HTR-8/SVneo (cell line): ENCODE measurements at regions not wholly inside any gene's neighbourhood (a gene's known extent, or its start where the extent isn't known, plus 50 kb on each side); places are given as distances from the start of the nearest gene placed in this dataset.
A peak's percentile ranks its signal among the peaks of the same experiment; 100 is the strongest.

Source experiments
- DNase-seq: peaks from one replicate; pipeline ENCODE4 v3.0.0; 2011; ENCODE audit warnings: low spot score, mixed read lengths; ENCODE audit not compliant: insufficient read length
- FAIRE-seq: peaks from 2 replicates; lab custom pipeline; 2011; peaks lifted over from hg19 to GRCh38; lab: Jason Lieb, UNC

DNA sequence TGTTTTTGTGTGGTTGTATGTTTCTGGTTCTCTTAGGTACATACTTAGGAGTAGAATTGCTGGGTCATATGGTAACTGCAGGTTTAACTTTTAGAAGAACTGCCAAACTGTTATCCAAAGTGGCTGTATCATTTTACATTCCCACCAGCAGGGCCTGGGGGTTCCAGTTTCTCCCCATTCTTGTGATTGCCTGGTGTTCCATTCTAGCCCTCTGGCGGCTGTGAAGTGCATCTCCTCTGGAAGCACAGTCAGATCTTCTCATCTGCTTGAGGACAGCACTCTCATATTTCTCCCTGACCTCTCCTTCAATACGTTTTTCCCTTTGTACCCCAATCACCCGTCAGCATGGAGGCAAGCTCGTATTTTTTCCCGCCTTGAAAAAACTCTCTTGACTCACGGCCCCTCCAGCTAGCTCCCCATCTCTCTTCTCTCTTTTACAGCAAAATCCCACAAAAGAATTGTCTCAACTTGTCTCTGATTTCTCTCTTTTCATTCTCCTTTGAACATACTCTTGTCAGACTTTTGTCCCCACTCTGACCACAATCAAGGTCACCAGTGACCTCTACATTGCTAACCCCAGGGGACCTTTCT, 56.8 kb upstream of the THY1 start:
- DNase-seq (peak; percentile 58), FAIRE-seq (peak; percentile 48)

DNA sequence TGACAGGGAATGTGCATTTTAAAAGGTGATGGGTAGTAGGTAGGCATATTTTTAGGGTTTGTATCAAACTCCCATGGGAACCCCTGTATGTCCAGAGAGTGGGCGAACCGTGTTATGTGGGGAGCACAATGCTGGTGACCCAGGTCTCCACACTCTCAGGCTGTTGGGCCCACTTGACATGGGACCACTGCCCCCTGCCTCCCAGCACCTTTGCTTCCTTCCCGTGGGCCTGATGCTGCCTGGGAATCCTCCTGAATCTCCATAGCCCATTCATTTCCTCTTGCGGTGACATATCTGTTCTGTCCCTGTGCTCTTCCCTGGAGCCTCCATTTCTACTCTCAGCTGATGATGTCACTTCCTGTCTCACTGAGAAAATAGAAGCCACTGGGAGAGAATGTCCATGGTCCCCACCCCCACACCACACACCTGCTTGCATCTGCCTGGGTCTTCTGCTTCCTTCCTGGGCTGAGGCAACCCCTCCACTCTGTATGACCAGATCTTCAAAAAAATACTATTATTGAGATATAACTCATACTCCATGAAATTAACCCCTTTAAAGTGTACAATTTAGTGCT, 55.8 kb upstream of the THY1 start:
- no peak for FAIRE-seq

DNA sequence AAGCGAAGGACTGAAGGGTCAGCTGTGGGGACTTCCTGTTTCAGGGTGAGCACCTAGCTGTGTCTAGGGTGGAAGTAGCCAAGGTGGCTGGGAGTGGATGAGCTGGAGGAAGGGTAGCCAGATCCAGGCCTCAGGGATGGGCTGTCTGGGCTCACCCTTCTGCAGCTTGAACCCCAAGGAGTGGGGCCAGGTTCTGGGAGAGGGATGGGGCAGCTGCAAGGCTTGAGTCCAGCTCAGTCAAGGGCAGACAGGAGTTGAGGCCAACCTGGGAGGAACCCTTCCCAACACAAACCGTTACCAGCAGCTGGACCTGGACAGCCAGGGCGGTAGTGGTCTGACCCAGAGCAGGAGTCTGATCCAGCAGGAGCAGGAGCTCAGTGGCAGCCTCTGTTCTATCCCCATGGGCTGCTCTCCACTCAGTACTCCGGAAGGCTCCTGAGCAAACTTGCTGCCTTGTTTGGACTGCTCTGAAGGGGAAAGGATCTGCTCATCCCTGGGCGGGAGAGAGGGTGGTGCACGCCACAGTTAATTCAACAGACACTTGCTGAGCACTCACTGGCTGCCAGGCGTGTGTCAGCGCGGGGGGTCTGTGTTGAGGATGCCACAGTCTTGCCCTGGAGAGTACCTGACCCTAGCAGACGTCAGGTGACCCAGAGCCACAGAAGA, 53.8 kb upstream of the THY1 start:
- DNase-seq: no peak
- FAIRE-seq: no peak

More for the DNA sequence above, 55.8 kb upstream of the THY1 start:
- no peak for DNase-seq

DNA sequence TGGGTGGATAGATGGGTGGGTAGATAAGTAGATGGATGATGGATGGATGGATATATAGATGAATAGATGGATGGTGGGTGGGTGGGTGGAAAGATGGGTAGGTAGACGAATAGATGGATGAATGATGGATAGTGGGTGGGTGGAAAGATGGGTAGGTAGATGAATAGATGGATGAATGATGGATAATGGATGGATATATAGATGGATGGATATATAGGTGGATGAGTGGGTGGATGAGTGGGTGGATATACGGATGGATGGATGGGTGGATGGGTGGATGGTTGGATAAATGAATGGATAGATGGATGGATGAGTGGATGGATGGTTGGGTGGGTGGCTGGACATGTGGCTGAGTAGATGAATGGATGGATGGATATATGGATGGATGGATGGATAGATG, 53.1 kb upstream of the THY1 start:
- FAIRE-seq (peak; percentile 16), DNase-seq (no peak)

DNA sequence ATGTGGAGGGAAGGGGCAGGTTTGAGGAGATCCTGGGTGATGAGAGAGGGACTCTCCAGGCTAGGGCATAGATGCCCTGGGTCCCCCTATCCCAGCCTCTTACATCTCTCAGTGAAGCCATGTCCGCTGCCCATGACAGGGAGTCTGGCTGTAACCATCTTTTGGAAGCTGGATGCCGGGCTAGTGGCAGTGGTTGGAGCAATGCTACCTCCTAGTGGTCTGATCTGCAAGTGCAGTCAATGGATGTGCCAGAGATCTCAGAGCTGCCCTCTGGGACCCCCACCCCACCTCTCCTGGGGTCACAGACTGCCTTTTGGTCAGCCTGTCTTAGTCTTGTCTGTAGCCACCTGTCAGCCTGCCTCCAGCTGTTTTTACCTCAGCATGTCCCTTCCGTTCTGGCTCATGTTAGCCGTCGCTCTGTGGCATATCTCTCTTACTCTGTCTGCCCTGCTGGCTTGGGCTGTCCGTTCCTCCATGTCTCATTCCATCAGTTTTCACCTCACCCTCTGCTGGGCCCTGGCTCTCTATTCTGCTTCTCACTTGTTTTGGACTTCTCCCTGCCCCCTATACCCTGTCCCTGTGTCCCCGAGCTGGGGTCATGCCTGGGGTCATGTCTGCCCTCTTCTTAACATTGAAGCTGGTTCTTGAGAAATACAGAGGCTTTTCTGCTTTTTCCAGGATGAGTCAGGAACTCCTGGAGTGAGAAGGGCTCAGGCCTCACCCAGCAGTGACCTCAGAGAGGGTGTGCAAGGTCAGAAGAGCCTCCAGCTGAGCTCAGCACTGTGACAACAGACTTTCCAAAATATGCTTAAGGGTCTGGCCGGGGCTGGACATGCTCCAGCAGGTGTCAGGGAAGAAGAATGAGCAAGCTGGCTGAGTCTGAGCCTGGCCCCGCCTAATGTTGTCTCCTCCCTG, 52.0 kb upstream of the THY1 start:
- DNase-seq (peak; percentile 78), FAIRE-seq (peak; percentile 95)

DNA sequence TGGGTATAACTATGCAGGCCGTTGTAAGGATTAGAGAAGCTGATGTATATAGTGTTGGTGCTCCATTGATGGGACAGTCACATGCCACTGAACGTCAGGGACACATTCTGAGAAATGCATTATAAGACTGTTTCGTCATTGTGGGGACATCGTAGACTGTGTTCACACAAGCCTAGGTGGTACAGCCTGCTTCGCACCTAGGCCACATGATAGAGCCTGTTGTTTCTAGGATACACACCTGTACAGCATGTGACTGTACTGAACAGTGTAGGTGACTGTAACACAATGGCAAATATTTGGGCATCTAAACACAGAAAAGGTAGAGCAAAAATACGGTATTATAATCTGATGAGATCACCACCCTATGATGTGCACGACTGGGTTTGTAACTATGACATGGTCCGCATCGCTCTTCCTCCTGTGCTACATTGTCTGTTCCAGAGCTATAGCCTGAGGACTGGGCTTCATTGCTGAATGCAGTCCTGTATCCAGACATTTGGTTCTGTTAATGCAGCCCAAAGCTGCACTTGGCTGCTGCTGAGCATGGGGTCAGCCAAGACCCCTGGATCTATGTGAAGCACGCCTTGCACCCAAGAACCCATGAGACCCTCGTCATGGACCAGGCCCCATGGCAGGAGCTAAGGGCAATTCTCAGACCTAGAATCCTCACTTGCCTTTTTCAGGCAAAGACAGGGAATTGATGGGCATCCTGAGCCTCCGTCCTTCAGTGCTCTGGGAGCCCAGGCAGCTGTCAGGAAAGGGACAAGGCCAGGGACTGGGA, 51.1 kb upstream of the THY1 start:
- FAIRE-seq: peak; percentile 52
- DNase-seq: no peak

DNA sequence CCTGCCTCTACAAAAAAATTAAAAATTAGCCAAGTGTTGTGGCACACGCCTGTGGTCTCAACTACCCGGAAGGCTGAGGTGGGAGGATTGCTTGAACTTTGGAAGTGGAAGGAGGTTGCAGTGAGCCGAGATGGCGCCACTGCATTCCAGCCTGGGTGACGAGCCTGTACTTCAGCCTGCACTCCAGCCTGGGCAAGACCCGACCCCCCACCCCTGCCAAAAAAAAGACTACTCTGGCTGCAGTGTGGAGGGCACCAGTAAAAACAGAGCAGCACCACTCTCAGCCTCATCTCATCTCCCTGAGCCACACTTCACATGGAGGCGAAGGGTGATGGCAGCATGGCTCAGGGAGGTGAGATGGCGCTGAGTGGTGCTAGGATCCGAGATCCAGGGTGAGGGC, 50.3 kb upstream of the THY1 start:
- FAIRE-seq: no peak

DNA sequence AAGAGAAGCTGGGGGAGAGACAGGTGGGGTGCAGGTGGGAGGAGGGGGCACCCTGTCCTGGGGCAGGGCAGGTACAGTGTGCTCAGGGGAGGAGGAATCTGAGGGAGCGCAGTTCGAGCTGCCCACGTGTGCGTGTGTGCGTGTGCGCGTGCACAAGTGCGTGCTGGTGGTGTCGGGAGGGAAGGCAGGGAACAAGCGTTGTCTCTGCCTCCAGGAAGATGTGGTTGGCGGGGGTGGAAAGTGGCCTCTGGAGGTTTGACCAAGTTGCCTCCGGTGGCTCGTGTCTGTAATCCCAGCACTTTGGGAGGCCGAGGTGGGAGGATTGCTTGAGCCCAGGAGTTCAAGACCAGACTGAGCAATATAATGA, 49.9 kb upstream of the THY1 start:
- FAIRE-seq (no peak), DNase-seq (no peak)

More for the DNA sequence above, 50.3 kb upstream of the THY1 start:
- DNase-seq: no peak
